PC-9 (cell line): ENCODE measurements at regions not wholly inside any gene's neighbourhood (a gene's known extent, or its start where the extent isn't known, plus 50 kb on each side); places are given as distances from the start of the nearest gene placed in this dataset.

Source experiments
- BruUV-seq: library from RNA; stranded (reverse); fragments of 400-500 nt; replicated peaks from 2 replicates; lab custom pipeline; 2021; lab: Mats Ljungman, UMichigan
- CTCF ChIA-PET: fragments of 300-600 bp; sonication (Branson Sonifier 250); formaldehyde crosslinking; loops from one replicate; lab custom pipeline; 2022; ENCODE audit warnings: antibody characterized with exemption; lab: Charles Lee
- POLR2A ChIA-PET: fragments of 300-600 bp; sonication (Branson Sonifier 250); formaldehyde crosslinking; loops from one replicate; lab custom pipeline; 2022; ENCODE audit warnings: antibody characterized with exemption; ENCODE audit not compliant: unreplicated experiment; lab: Charles Lee
- DNase-seq, 2 experiments: peaks; one replicate each; pipeline versions ENCODE4 v3.0.0 to v3.0.0-alpha.2; 2015 to 2022; ENCODE audit warnings: mixed read lengths in 1 of 2
- H2AFZ ChIP-seq: fragments of 200-600 bp; sonication (generic); 2 replicates; pipeline ENCODE4 v1.8.1; 2017; ENCODE audit warnings: antibody characterized with exemption
- H3F3A ChIP-seq: fragments of 200-600 bp; sonication (generic); 2 replicates; pipeline ENCODE4 v1.8.1; 2017; ENCODE audit warnings: antibody characterized with exemption, mild to moderate bottlenecking, low read depth; ENCODE audit not compliant: insufficient read depth
- H3K27ac ChIP-seq: fragments of 200-600 bp; sonication (generic); 2 replicates; pipeline ENCODE4 v1.6.1; 2016; ENCODE audit warnings: mixed run types
- H3K27me3 ChIP-seq: fragments of 200-600 bp; sonication (generic); 2 replicates; pipeline ENCODE4 v1.6.1; 2016; ENCODE audit warnings: low read depth, mixed run types; ENCODE audit not compliant: insufficient read depth
- H3K36me3 ChIP-seq: fragments of 200-600 bp; sonication (generic); 2 replicates; pipeline ENCODE4 v1.6.1; 2016; ENCODE audit warnings: low read depth, mixed run types
- H3K4me1 ChIP-seq: fragments of 200-600 bp; sonication (generic); replicated peaks from 2 replicates; pipeline ENCODE4 v1.6.1; 2016; ENCODE audit warnings: mixed run types; ENCODE audit not compliant: insufficient read depth
- H3K4me2 ChIP-seq: fragments of 200-600 bp; sonication (generic); 2 replicates; pipeline ENCODE4 v1.6.1; 2017; ENCODE audit warnings: mixed run types
- H3K4me3 ChIP-seq: fragments of 200-600 bp; sonication (generic); 2 replicates; pipeline ENCODE4 v1.6.1; 2016; ENCODE audit warnings: mixed run types
- H3K79me2 ChIP-seq: fragments of 200-600 bp; sonication (generic); 2 replicates; pipeline ENCODE4 v1.6.1; 2017; ENCODE audit warnings: low read depth, mixed run types
- H3K9me2 ChIP-seq: fragments of 200-600 bp; sonication (generic); 2 replicates; pipeline ENCODE4 v1.8.1; 2017; ENCODE audit warnings: mild to moderate bottlenecking; ENCODE audit not compliant: insufficient read depth
- H3K9me3 ChIP-seq: fragments of 200-600 bp; sonication (generic); 2 replicates; pipeline ENCODE4 v1.8.1; 2016; ENCODE audit warnings: low read depth; ENCODE audit not compliant: insufficient read depth
- H4K20me1 ChIP-seq: fragments of 200-600 bp; sonication (generic); 2 replicates; pipeline ENCODE4 v1.8.1; 2017; ENCODE audit not compliant: insufficient read depth
- EZH2 ChIP-seq: fragments of 200-600 bp; sonication (generic); IDR thresholded peaks from 2 replicates; pipeline ENCODE4 v1.8.0; 2017; ENCODE audit warnings: antibody characterized with exemption, low read depth
- intact Hi-C: fragments of 100-400 bp; cut with micrococcal nuclease; formaldehyde crosslinking; loops from one replicate; pipeline ENCODE4 v1.10.0; 2022; ENCODE audit not compliant: unreplicated experiment
- TF ChIP-seq, protein P1 (sequence below): fragments of 200-600 bp; sonication (generic); conservative IDR thresholded peaks from 2 replicates; pipeline ENCODE4 v1.6.1; 2017; ENCODE audit warnings: mixed run types, antibody characterized with exemption, mild to moderate bottlenecking, moderate library complexity

DNA sequence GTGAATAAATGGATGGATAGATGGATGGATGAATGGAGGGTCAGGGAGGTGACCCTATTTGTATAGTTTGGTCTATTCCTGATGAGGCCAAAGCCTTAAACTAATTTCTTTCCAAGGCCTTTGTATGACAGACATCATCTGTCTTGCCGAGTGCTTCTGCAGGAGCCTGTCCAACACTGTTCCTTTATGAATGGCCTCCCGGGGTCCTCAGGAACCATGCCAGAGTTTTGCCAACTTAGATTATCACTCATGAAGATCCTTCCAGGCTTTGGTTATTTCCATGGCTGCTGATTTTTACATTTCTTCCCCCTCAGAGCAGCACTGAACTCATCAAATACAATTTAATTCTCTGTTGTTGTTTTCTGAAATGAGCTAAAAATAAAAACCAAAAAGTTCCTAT lies 133.0 kb upstream of the SOX2 start:
- no peak overlapping the region for H3K27ac ChIP-seq
- H3K4me2 ChIP-seq, result no peak overlapping the region
- no peak for TF ChIP-seq EZH2
- TF ChIP-seq, protein P1, sequence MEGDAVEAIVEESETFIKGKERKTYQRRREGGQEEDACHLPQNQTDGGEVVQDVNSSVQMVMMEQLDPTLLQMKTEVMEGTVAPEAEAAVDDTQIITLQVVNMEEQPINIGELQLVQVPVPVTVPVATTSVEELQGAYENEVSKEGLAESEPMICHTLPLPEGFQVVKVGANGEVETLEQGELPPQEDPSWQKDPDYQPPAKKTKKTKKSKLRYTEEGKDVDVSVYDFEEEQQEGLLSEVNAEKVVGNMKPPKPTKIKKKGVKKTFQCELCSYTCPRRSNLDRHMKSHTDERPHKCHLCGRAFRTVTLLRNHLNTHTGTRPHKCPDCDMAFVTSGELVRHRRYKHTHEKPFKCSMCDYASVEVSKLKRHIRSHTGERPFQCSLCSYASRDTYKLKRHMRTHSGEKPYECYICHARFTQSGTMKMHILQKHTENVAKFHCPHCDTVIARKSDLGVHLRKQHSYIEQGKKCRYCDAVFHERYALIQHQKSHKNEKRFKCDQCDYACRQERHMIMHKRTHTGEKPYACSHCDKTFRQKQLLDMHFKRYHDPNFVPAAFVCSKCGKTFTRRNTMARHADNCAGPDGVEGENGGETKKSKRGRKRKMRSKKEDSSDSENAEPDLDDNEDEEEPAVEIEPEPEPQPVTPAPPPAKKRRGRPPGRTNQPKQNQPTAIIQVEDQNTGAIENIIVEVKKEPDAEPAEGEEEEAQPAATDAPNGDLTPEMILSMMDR, result no peak
- H3K4me3 ChIP-seq, result no peak overlapping the region
- intact Hi-C loops, result no loop called here
- no peaks in the 10 kb centered on the region for H3F3A ChIP-seq
- no peaks in the 10 kb centered on the region for H4K20me1 ChIP-seq
- no peaks in the 10 kb centered on the region for H3K4me1 ChIP-seq
- H3K27me3 ChIP-seq, result no peaks in the 10 kb centered on the region
- ChIA-PET POLR2A (interaction anchor here (0.6 kb wide), 1 partner anchor 24 kb away, joined by 13 read pairs; no protein-coding TSS in a partner anchor), CTCF (no interaction called here)
- no peaks in the 10 kb centered on the region for H3K9me2 ChIP-seq
- no peaks in the 10 kb centered on the region for H3K9me3 ChIP-seq
- H2AFZ ChIP-seq, result no peak overlapping the region
- BruUV-seq, result no TSS peak
- H3K79me2 ChIP-seq, result no peaks in the 10 kb centered on the region
- DNase-seq, result no peak
- H3K36me3 ChIP-seq, result no peaks in the 10 kb centered on the region

DNA sequence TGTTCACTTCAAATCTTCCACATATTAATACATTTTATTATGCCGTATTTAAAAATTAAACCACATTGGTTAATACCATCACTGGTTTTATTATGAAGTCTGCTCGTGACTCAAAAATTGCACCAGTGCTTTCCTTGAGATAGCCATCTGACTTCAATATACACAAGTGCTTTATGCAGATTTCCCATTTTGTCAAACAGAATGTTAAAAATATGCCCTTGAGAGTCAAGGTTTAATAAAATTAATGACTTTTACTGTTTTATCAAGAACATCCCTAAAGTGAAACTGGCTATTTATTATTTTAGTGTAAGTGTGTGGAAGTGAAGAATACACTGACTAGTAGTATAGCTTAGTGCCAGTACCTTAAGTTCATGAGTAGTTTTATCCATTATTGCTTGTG lies 139.3 kb upstream of the SOX2 start:
- ChIA-PET POLR2A (no interaction called here), CTCF (interaction anchor here (0.7 kb wide), 1 partner anchor 610 kb away, joined by 4 read pairs; no protein-coding TSS in a partner anchor)
- Histone ChIP-seq H3K36me3 (no peaks in the 10 kb centered on the region), H3K79me2 (no peaks in the 10 kb centered on the region), H3K27ac (no peak overlapping the region), H2AFZ (no peak overlapping the region), H3K9me2 (no peaks in the 10 kb centered on the region), H3K4me3 (no peak overlapping the region), H3K4me1 (no peaks in the 10 kb centered on the region), H3F3A (no peaks in the 10 kb centered on the region), H3K9me3 (no peaks in the 10 kb centered on the region; the same call in 1 of the 2 replicates), H3K4me2 (no peak overlapping the region), H4K20me1 (no peaks in the 10 kb centered on the region), H3K27me3 (no peaks in the 10 kb centered on the region)
- no peak for DNase-seq
- no peak for TF ChIP-seq EZH2
- TF ChIP-seq, protein P1, result no peak
- intact Hi-C loops, result no loop called here
- no TSS peak for BruUV-seq

- intact Hi-C loops, result no loop called here
- Histone ChIP-seq H3K4me3 (no peak overlapping the region), H3K9me2 (no peaks in the 10 kb centered on the region), H3K4me2 (no peak overlapping the region), H3K4me1 (no peaks in the 10 kb centered on the region), H3K79me2 (no peaks in the 10 kb centered on the region), H3F3A (no peaks in the 10 kb centered on the region), H3K27ac (no peak overlapping the region), H3K27me3 (no peaks in the 10 kb centered on the region), H2AFZ (no peak overlapping the region), H3K9me3 (no peaks in the 10 kb centered on the region; the same call in 1 of the 2 replicates), H3K36me3 (no peaks in the 10 kb centered on the region), H4K20me1 (no peaks in the 10 kb centered on the region)
- TF ChIP-seq, protein P1, result no peak
- no peak for TF ChIP-seq EZH2
- no TSS peak for BruUV-seq
- ChIA-PET CTCF (no interaction called here), POLR2A (no interaction called here)
- DNase-seq, result no peak
Observed at GRCh38 chr3:181570472-181570871, 141.3 kb upstream of the SOX2 start.
